ENCODE measurements at regions not wholly inside any gene's neighbourhood (a gene's known extent, or its start where the extent isn't known, plus 50 kb on each side); places are given as distances from the start of the nearest gene placed in this dataset.

- TF ChIP-seq CTCF (IDR thresholded peaks at IDR 0.05): no peak
- TF ChIP-seq POLR2AphosphoS5 (IDR thresholded peaks at IDR 0.05): no peak
Observed at GRCh38 chr18:42437646-42438045, 482.6 kb downstream of the PIK3C3 start.

Measured in upper lobe of left lung (tissue), 4 donors.